Ramos (cell line): ENCODE measurements at regions not wholly inside any gene's neighbourhood (a gene's known extent, or its start where the extent isn't known, plus 50 kb on each side); places are given as distances from the start of the nearest gene placed in this dataset.

Experiments
- in situ Hi-C: fragments of 300-500 bp; cut with MboI; formaldehyde crosslinking; loops from one replicate; pipeline ENCODE4 v1.14.3; 2022; ENCODE audit warnings: low sequenced_read_pairs; ENCODE audit not compliant: unreplicated experiment

GRCh38 chr5:61882901-61883500 is 423.0 kb upstream of the KIF2A start:
- in situ Hi-C loops: no loop called here

GRCh38 chr5:61884252-61884855 is 421.7 kb upstream of the KIF2A start:
- in situ Hi-C loops: no loop called here

GRCh38 chr5:61886214-61886613 is 419.8 kb upstream of the KIF2A start:
- in situ Hi-C loops: no loop called here

- in situ Hi-C loops: no loop called here
Observed at GRCh38 chr5:61887271-61887670, 418.7 kb upstream of the KIF2A start.

GRCh38 chr5:61894046-61894445 is 412.0 kb upstream of the KIF2A start:
- in situ Hi-C loops: no loop called here

GRCh38 chr5:61896811-61897210 is 409.2 kb upstream of the KIF2A start:
- in situ Hi-C loops: no loop called here

- in situ Hi-C loops: no loop called here
Observed at GRCh38 chr5:61897251-61897650, 408.8 kb upstream of the KIF2A start.

GRCh38 chr5:61901997-61902396 is 404.0 kb upstream of the KIF2A start:
- in situ Hi-C loops: no loop called here

GRCh38 chr5:61904730-61905129 is 401.3 kb upstream of the KIF2A start:
- in situ Hi-C loops: no loop called here

- in situ Hi-C loops: no loop called here
Observed at GRCh38 chr5:61905613-61906012, 400.4 kb upstream of the KIF2A start.

- in situ Hi-C loops: no loop called here
Observed at GRCh38 chr5:61906820-61907219, 399.2 kb upstream of the KIF2A start.

- in situ Hi-C loops: no loop called here
Observed at GRCh38 chr5:61907995-61908394, 398.0 kb upstream of the KIF2A start.

- in situ Hi-C loops: no loop called here
Observed at GRCh38 chr5:61910771-61911170, 395.2 kb upstream of the KIF2A start.

- in situ Hi-C loops: no loop called here
Observed at GRCh38 chr5:61912559-61912958, 393.4 kb upstream of the KIF2A start.

- in situ Hi-C loops: no loop called here
Observed at GRCh38 chr5:61915646-61916045, 390.4 kb upstream of the KIF2A start.

GRCh38 chr5:61916621-61917620 is 389.1 kb upstream of the KIF2A start:
- in situ Hi-C loops: no loop called here

GRCh38 chr5:61918611-61919010 is 387.4 kb upstream of the KIF2A start:
- in situ Hi-C loops: no loop called here

- in situ Hi-C loops: no loop called here
Observed at GRCh38 chr5:61919920-61920319, 386.1 kb upstream of the KIF2A start.

- in situ Hi-C loops: no loop called here
Observed at GRCh38 chr5:61924251-61924650, 381.8 kb upstream of the KIF2A start.

- in situ Hi-C loops: no loop called here
Observed at GRCh38 chr5:61926911-61927310, 379.1 kb upstream of the KIF2A start.

- in situ Hi-C loops: no loop called here
Observed at GRCh38 chr5:61931236-61931635, 374.8 kb upstream of the KIF2A start.
